ENCODE measurements at regions not wholly inside any gene's neighbourhood (a gene's known extent, or its start where the extent isn't known, plus 50 kb on each side); places are given as distances from the start of the nearest gene placed in this dataset.

- TF ChIP-seq CTCF (IDR thresholded peaks at IDR 0.05; ENCODE audit: insufficient read depth, low read depth, low read length) (no peak), EZH2 (IDR thresholded peaks at IDR 0.05; ENCODE audit: insufficient read depth, low read length) (no peak)
Observed at GRCh38 chr15:47640079-47640478, 77.2 kb upstream of the SEMA6D start.

Data from astrocyte (in vitro differentiated cells and primary cell).